Brain microvascular endothelial cell (primary cell): ENCODE measurements at regions not wholly inside any gene's neighbourhood (a gene's known extent, or its start where the extent isn't known, plus 50 kb on each side); places are given as distances from the start of the nearest gene placed in this dataset.
A peak's percentile ranks its signal among the peaks of the same experiment; 100 is the strongest.

Experiments used
- DNase-seq: peaks from one replicate; pipeline ENCODE4 v3.0.0-alpha.2; 2020
- H3K27ac ChIP-seq: fragments of 250-450 bp; sonication (Bioruptor Pico); 2 replicates; pipeline ENCODE4 v1.5.1; 2020; ENCODE audit warnings: mild to moderate bottlenecking, moderate library complexity
- H3K27me3 ChIP-seq: fragments of 250-450 bp; sonication (Bioruptor Pico); replicated peaks from 2 replicates; pipeline ENCODE4 v1.5.1; 2020; ENCODE audit warnings: mild to moderate bottlenecking
- H3K36me3 ChIP-seq: fragments of 250-450 bp; sonication (Bioruptor Pico); replicated peaks from 2 replicates; pipeline ENCODE4 v1.5.1; 2020; ENCODE audit warnings: mild to moderate bottlenecking
- H3K4me3 ChIP-seq: 2 replicates; pipeline ENCODE4 v1.5.1; 2011; ENCODE audit warnings: low read depth, mild to moderate bottlenecking, control low read depth, low read length, moderate library complexity
- CTCF ChIP-seq: IDR thresholded peaks from 2 replicates; pipeline ENCODE4 v1.5.1; 2011; ENCODE audit warnings: low read depth, mild to moderate bottlenecking, moderate library complexity, low read length, control low read depth, inconsistent platforms; ENCODE audit errors: missing control alignments
- in situ Hi-C: cut with HindIII; loops from 2 replicates; pipeline ENCODE4 v1.10.0; 2017; ENCODE audit warnings: low sequenced_read_pairs, low pct_ligation_motif_present

- in situ Hi-C loops: no loop called here
- no peak for TF ChIP-seq CTCF
Observed at GRCh38 chr4:78673337-78673736, 102.8 kb upstream of the BMP2K start.

GRCh38 chr4:78675325-78675724 is 100.8 kb upstream of the BMP2K start:
- Histone ChIP-seq H3K36me3 (no peaks in the 10 kb centered on the region), H3K27me3 (no peaks in the 10 kb centered on the region), H3K4me3 (no peak overlapping the region), H3K27ac (no peak overlapping the region)
- no peak for DNase-seq
- in situ Hi-C loops: no loop called here
- no peak for TF ChIP-seq CTCF

More at GRCh38 chr4:78673337-78673736, 102.8 kb upstream of the BMP2K start:
- no peak overlapping the region for H3K4me3 ChIP-seq
- no peaks in the 10 kb centered on the region for H3K36me3 ChIP-seq
- DNase-seq: no peak
- no peak overlapping the region for H3K27ac ChIP-seq
- H3K27me3 ChIP-seq: no peaks in the 10 kb centered on the region

GRCh38 chr4:78682070-78682469 is 94.1 kb upstream of the BMP2K start:
- in situ Hi-C loops: no loop called here

GRCh38 chr4:78683352-78683751 is 92.8 kb upstream of the BMP2K start:
- Histone ChIP-seq H3K4me3 (no peak overlapping the region), H3K27ac (no peak overlapping the region), H3K36me3 (no peaks in the 10 kb centered on the region), H3K27me3 (no peaks in the 10 kb centered on the region)
- TF ChIP-seq CTCF: no peak
- in situ Hi-C loops: no loop called here
- DNase-seq: no peak

More at GRCh38 chr4:78682070-78682469, 94.1 kb upstream of the BMP2K start:
- no peaks in the 10 kb centered on the region for H3K36me3 ChIP-seq
- no peaks in the 10 kb centered on the region for H3K27me3 ChIP-seq
- H3K4me3 ChIP-seq: no peak overlapping the region
- DNase-seq: no peak
- H3K27ac ChIP-seq: no peak overlapping the region
- no peak for TF ChIP-seq CTCF

GRCh38 chr4:78684325-78685079 is 91.6 kb upstream of the BMP2K start:
- in situ Hi-C loops: no loop called here
- Histone ChIP-seq H3K27me3 (no peaks in the 10 kb centered on the region), H3K36me3 (no peaks in the 10 kb centered on the region), H3K4me3 (no peak overlapping the region), H3K27ac (peak overlapping the region; percentile 51)
- peak; percentile 51 for DNase-seq
- TF ChIP-seq CTCF: no peak

- DNase-seq: no peak
- in situ Hi-C loops: no loop called here
- H3K36me3 ChIP-seq: no peaks in the 10 kb centered on the region
- no peaks in the 10 kb centered on the region for H3K27me3 ChIP-seq
- no peak overlapping the region for H3K4me3 ChIP-seq
- H3K27ac ChIP-seq: no peak overlapping the region
- TF ChIP-seq CTCF: no peak
Observed at GRCh38 chr4:78687818-78688217, 88.3 kb upstream of the BMP2K start.
